Activated T-helper 1 cell treated with anti-CD3 and anti-CD28 coated beads, Interleukin-12 subunit alpha, Interleukin-12 subunit beta, Interleukin-2, Interleukin-4 antibody, amounts not matched to agents 30 ng/mL and 10 ng/mL and 1 ng/mL, durations not matched to agents 14 hours and 24 hours and 36 hours (primary cell): ENCODE measurements at regions not wholly inside any gene's neighbourhood (a gene's known extent, or its start where the extent isn't known, plus 50 kb on each side); places are given as distances from the start of the nearest gene placed in this dataset.

Experiments
- DNase-seq: peaks from one replicate; pipeline ENCODE4 v3.0.0; 2021; ENCODE audit warnings: low spot score
- H3K27ac Mint-ChIP-seq: one replicate; pipeline ENCODE4 v1.8.0; 2021; ENCODE audit warnings: mild to moderate bottlenecking, mixed read lengths
- H3K27me3 Mint-ChIP-seq: one replicate; pipeline ENCODE4 v1.8.0; 2022; ENCODE audit warnings: mild to moderate bottlenecking, moderate library complexity, mixed read lengths; ENCODE audit not compliant: insufficient read depth
- H3K36me3 Mint-ChIP-seq: one replicate; pipeline ENCODE4 v1.8.0; 2021; ENCODE audit warnings: low read depth, mixed read lengths
- H3K4me1 Mint-ChIP-seq: one replicate; pipeline ENCODE4 v1.8.0; 2021; ENCODE audit warnings: low read depth, mixed read lengths
- H3K4me3 Mint-ChIP-seq: one replicate; pipeline ENCODE4 v1.8.0; 2021; ENCODE audit warnings: mild to moderate bottlenecking, moderate library complexity, mixed read lengths
- H3K9me3 Mint-ChIP-seq: one replicate; pipeline ENCODE4 v1.8.0; 2021; ENCODE audit warnings: mixed read lengths
- intact Hi-C: fragments of 100-400 bp; cut with micrococcal nuclease; formaldehyde crosslinking; loops from one replicate; pipeline ENCODE4 v1.15.1; 2024

GRCh38 chr1:189522441-189522840, 955.2 kb downstream of the BRINP3 start:
- no peak overlapping the region for H3K4me3 Mint-ChIP-seq
- intact Hi-C loops: no loop called here
- DNase-seq: no peak
- no peaks in the 10 kb centered on the region for H3K36me3 Mint-ChIP-seq
- no peaks in the 10 kb centered on the region for H3K9me3 Mint-ChIP-seq
- H3K27me3 Mint-ChIP-seq: no peaks in the 10 kb centered on the region
- H3K27ac Mint-ChIP-seq: no peak overlapping the region
- no peaks in the 10 kb centered on the region for H3K4me1 Mint-ChIP-seq

GRCh38 chr1:189524501-189524900, 953.2 kb downstream of the BRINP3 start:
- no peak overlapping the region for H3K4me3 Mint-ChIP-seq
- H3K27ac Mint-ChIP-seq: no peak overlapping the region
- no peaks in the 10 kb centered on the region for H3K9me3 Mint-ChIP-seq
- no peak for DNase-seq
- H3K27me3 Mint-ChIP-seq: no peaks in the 10 kb centered on the region
- intact Hi-C loops: no loop called here
- H3K36me3 Mint-ChIP-seq: no peaks in the 10 kb centered on the region
- H3K4me1 Mint-ChIP-seq: no peaks in the 10 kb centered on the region

GRCh38 chr1:189530162-189530561, 947.5 kb downstream of the BRINP3 start:
- Mint-ChIP-seq H3K27ac (no peak overlapping the region), H3K4me1 (no peaks in the 10 kb centered on the region), H3K9me3 (no peaks in the 10 kb centered on the region), H3K36me3 (no peaks in the 10 kb centered on the region), H3K4me3 (no peak overlapping the region), H3K27me3 (no peaks in the 10 kb centered on the region)
- DNase-seq: no peak
- intact Hi-C loops: no loop called here

GRCh38 chr1:189538271-189538670, 939.4 kb downstream of the BRINP3 start:
- intact Hi-C loops: no loop called here
- H3K4me1 Mint-ChIP-seq: no peaks in the 10 kb centered on the region
- H3K27ac Mint-ChIP-seq: no peak overlapping the region
- no peaks in the 10 kb centered on the region for H3K27me3 Mint-ChIP-seq
- no peaks in the 10 kb centered on the region for H3K36me3 Mint-ChIP-seq
- H3K4me3 Mint-ChIP-seq: no peak overlapping the region
- no peak for DNase-seq
- H3K9me3 Mint-ChIP-seq: peaks cover 4% of the 10 kb centered on the region

- Mint-ChIP-seq H3K9me3 (peaks cover 4% of the 10 kb centered on the region), H3K4me3 (no peak overlapping the region), H3K27me3 (no peaks in the 10 kb centered on the region), H3K36me3 (no peaks in the 10 kb centered on the region), H3K27ac (no peak overlapping the region), H3K4me1 (no peaks in the 10 kb centered on the region)
- intact Hi-C loops: no loop called here
- no peak for DNase-seq
Measured at GRCh38 chr1:189550498-189550897, 927.2 kb downstream of the BRINP3 start.

- Mint-ChIP-seq H3K36me3 (no peaks in the 10 kb centered on the region), H3K27me3 (no peaks in the 10 kb centered on the region), H3K4me3 (no peak overlapping the region), H3K4me1 (no peaks in the 10 kb centered on the region), H3K27ac (no peak overlapping the region), H3K9me3 (no peaks in the 10 kb centered on the region)
- no peak for DNase-seq
- intact Hi-C loops: no loop called here
Measured at GRCh38 chr1:189563784-189564183, 913.9 kb downstream of the BRINP3 start.

GRCh38 chr1:189567890-189568289, 909.8 kb downstream of the BRINP3 start:
- no peaks in the 10 kb centered on the region for H3K9me3 Mint-ChIP-seq
- DNase-seq: no peak
- no peaks in the 10 kb centered on the region for H3K27me3 Mint-ChIP-seq
- H3K4me1 Mint-ChIP-seq: no peaks in the 10 kb centered on the region
- intact Hi-C loops: no loop called here
- H3K4me3 Mint-ChIP-seq: no peak overlapping the region
- H3K36me3 Mint-ChIP-seq: no peaks in the 10 kb centered on the region
- no peak overlapping the region for H3K27ac Mint-ChIP-seq

GRCh38 chr1:189596197-189596596, 881.5 kb downstream of the BRINP3 start:
- H3K4me1 Mint-ChIP-seq: no peaks in the 10 kb centered on the region
- H3K4me3 Mint-ChIP-seq: no peak overlapping the region
- no peaks in the 10 kb centered on the region for H3K9me3 Mint-ChIP-seq
- H3K27ac Mint-ChIP-seq: no peak overlapping the region
- no peaks in the 10 kb centered on the region for H3K27me3 Mint-ChIP-seq
- intact Hi-C loops: no loop called here
- H3K36me3 Mint-ChIP-seq: no peaks in the 10 kb centered on the region
- DNase-seq: no peak

- no peak overlapping the region for H3K27ac Mint-ChIP-seq
- intact Hi-C loops: no loop called here
Measured at GRCh38 chr1:189597083-189597482, 880.6 kb downstream of the BRINP3 start.

GRCh38 chr1:189605226-189605625, 872.4 kb downstream of the BRINP3 start:
- intact Hi-C loops: no loop called here
- no peak overlapping the region for H3K4me3 Mint-ChIP-seq
- H3K36me3 Mint-ChIP-seq: no peaks in the 10 kb centered on the region
- H3K9me3 Mint-ChIP-seq: no peaks in the 10 kb centered on the region
- H3K27me3 Mint-ChIP-seq: no peaks in the 10 kb centered on the region
- H3K27ac Mint-ChIP-seq: no peak overlapping the region
- H3K4me1 Mint-ChIP-seq: no peaks in the 10 kb centered on the region
- DNase-seq: no peak

More at GRCh38 chr1:189597083-189597482, 880.6 kb downstream of the BRINP3 start:
- no peak overlapping the region for H3K4me3 Mint-ChIP-seq
- no peaks in the 10 kb centered on the region for H3K36me3 Mint-ChIP-seq
- DNase-seq: no peak
- no peaks in the 10 kb centered on the region for H3K4me1 Mint-ChIP-seq
- no peaks in the 10 kb centered on the region for H3K9me3 Mint-ChIP-seq
- no peaks in the 10 kb centered on the region for H3K27me3 Mint-ChIP-seq

- Mint-ChIP-seq H3K27me3 (no peaks in the 10 kb centered on the region), H3K4me3 (no peak overlapping the region), H3K4me1 (no peaks in the 10 kb centered on the region), H3K36me3 (no peaks in the 10 kb centered on the region), H3K27ac (no peak overlapping the region), H3K9me3 (no peaks in the 10 kb centered on the region)
- intact Hi-C loops: no loop called here
- no peak for DNase-seq
Measured at GRCh38 chr1:189606047-189606446, 871.6 kb downstream of the BRINP3 start.

GRCh38 chr1:189606795-189607476, 870.7 kb downstream of the BRINP3 start:
- Mint-ChIP-seq H3K27ac (no peak overlapping the region), H3K9me3 (no peaks in the 10 kb centered on the region), H3K27me3 (no peaks in the 10 kb centered on the region), H3K4me3 (no peak overlapping the region), H3K36me3 (no peaks in the 10 kb centered on the region), H3K4me1 (no peaks in the 10 kb centered on the region)
- DNase-seq: no peak
- intact Hi-C loops: no loop called here

- intact Hi-C loops: no loop called here
- Mint-ChIP-seq H3K4me1 (no peaks in the 10 kb centered on the region), H3K27ac (no peak overlapping the region), H3K4me3 (no peak overlapping the region), H3K27me3 (no peaks in the 10 kb centered on the region), H3K9me3 (no peaks in the 10 kb centered on the region), H3K36me3 (no peaks in the 10 kb centered on the region)
- DNase-seq: no peak
Measured at GRCh38 chr1:189607477-189608096, 870.1 kb downstream of the BRINP3 start.

GRCh38 chr1:189609167-189609566, 868.5 kb downstream of the BRINP3 start:
- no peak overlapping the region for H3K27ac Mint-ChIP-seq
- DNase-seq: no peak
- H3K4me3 Mint-ChIP-seq: no peak overlapping the region
- H3K4me1 Mint-ChIP-seq: no peaks in the 10 kb centered on the region
- H3K36me3 Mint-ChIP-seq: no peaks in the 10 kb centered on the region
- intact Hi-C loops: no loop called here
- no peaks in the 10 kb centered on the region for H3K27me3 Mint-ChIP-seq
- no peaks in the 10 kb centered on the region for H3K9me3 Mint-ChIP-seq
